ENCODE measurements at regions not wholly inside any gene's neighbourhood (a gene's known extent, or its start where the extent isn't known, plus 50 kb on each side); places are given as distances from the start of the nearest gene placed in this dataset.
"Not testable (repeated sequence)": the region's sequence is repeated elsewhere in the genome, so short reads cannot be mapped to it uniquely, and the experiment has no call there.

DNA sequence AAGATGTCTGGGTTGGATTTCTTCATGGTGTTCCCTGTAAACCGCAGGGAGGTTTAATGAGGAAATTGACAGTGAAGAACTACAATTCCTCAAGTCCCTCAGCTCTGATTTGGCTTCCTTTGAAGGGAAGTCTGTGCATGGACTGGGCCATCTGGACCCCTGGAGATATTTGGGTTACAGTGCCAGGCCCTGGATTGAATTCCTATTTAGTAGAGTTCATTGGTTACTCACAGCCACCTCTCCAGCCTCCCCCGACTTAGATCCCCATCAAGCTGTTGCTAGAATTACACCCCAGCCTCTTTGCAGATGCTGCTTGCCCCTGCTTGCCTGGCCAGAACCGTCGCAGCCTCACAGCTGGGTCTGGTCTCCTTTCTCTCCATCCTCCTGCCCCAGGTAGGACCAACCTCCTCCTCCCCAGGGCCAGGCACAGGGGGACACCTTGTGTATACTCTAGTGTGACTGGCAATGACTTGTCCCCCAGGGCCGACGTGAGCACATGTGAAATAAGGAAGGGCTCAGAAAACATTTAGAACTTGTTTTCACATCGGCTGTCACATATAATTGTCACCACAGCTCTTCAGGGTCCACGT lies 93.2 kb upstream of the LRPAP1 start:
- H3K9me3 ChIP-seq; in situ Hi-C loops (cut with MboI; ENCODE audit: low sequenced_read_pairs in 4 of 4); DNase-seq; H3K27ac ChIP-seq; H3K4me3 ChIP-seq; H3K4me1 ChIP-seq; intact Hi-C loops (cut with DNase I; ENCODE audit: low total_unique reads); ATAC-seq; H3K36me3 ChIP-seq: not testable (repeated sequence)
- peaks cover 8 to 11% (median 9%) of the 10 kb centered on the region in 3 donors for H3K27me3 ChIP-seq

DNA sequence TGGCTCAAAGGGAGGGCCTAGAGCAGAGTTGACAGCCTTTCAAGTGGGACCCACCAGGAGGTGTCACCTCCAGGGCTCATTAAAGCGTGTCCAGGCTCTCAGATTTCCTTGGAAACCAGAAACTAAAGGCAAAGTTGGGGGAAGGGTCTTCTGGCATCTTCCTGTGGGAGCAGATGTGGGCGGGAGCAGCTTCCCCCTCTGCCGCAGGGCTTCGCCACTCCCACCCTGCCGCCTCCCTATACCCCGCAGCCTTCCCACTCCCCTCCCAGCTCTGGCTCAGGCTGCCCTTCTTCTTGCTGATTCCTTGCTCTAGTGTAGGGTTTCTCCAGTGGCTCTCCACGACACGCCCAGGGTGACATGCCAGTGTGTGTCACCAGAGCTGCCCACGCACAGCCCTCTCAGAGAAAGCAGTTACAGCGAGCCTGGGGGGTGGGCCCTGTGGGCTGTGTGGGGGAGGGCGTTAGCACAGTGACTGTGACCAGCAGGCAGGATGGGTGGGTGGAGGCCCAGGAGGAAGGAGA lies 91.6 kb upstream of the LRPAP1 start:
- H3K27me3 ChIP-seq, result peaks cover 8 to 11% (median 9%) of the 10 kb centered on the region in 3 donors
- ATAC-seq; H3K27ac ChIP-seq; H3K4me1 ChIP-seq; H3K36me3 ChIP-seq; H3K9me3 ChIP-seq; H3K4me3 ChIP-seq; DNase-seq; in situ Hi-C loops (cut with MboI; ENCODE audit: low sequenced_read_pairs in 4 of 4); intact Hi-C loops (cut with DNase I; ENCODE audit: low total_unique reads): not testable (repeated sequence)

DNA sequence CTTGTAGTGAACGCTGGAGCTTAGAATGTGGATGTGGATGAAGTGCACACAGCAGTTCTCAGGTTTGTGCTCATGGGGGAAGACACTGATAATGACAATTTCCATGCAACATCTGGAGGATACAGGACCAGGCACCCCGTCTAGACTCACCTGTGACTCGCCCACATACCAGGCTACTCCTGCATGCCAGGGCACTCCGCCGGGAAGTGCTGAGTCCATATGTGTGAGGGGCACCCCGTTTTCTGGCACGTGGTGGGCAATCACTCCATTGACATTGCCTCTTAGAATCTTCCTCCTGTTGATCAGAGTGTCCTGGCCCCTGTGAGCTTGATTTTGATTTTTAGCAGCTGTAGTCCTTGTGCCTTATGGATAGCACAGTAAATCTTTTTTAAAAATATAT lies 90.9 kb upstream of the LRPAP1 start:
- intact Hi-C loops (cut with DNase I; ENCODE audit: low total_unique reads), result no loop called here
- no peaks in the 10 kb centered on the region for H3K36me3 ChIP-seq
- TF ChIP-seq, protein P1, sequence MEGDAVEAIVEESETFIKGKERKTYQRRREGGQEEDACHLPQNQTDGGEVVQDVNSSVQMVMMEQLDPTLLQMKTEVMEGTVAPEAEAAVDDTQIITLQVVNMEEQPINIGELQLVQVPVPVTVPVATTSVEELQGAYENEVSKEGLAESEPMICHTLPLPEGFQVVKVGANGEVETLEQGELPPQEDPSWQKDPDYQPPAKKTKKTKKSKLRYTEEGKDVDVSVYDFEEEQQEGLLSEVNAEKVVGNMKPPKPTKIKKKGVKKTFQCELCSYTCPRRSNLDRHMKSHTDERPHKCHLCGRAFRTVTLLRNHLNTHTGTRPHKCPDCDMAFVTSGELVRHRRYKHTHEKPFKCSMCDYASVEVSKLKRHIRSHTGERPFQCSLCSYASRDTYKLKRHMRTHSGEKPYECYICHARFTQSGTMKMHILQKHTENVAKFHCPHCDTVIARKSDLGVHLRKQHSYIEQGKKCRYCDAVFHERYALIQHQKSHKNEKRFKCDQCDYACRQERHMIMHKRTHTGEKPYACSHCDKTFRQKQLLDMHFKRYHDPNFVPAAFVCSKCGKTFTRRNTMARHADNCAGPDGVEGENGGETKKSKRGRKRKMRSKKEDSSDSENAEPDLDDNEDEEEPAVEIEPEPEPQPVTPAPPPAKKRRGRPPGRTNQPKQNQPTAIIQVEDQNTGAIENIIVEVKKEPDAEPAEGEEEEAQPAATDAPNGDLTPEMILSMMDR (IDR thresholded peaks at IDR 0.05 in 4 of 5, conservative IDR thresholded peaks at IDR 0.05 in 1 of 5), result no peak
- no peak for TF ChIP-seq POLR2A (IDR thresholded peaks at IDR 0.05)
- ATAC-seq (no peak), DNase-seq (no peak)
- H3K9me3 ChIP-seq, result no peaks in the 10 kb centered on the region
- H3K27ac ChIP-seq, result no peak overlapping the region
- peaks cover 9 to 15% (median 12%) of the 10 kb centered on the region in 3 donors for H3K27me3 ChIP-seq
- in situ Hi-C loops (cut with MboI; ENCODE audit: low sequenced_read_pairs in 4 of 4), result no loop called here
- H3K4me3 ChIP-seq, result no peak overlapping the region
- no peaks in the 10 kb centered on the region for H3K4me1 ChIP-seq

DNA sequence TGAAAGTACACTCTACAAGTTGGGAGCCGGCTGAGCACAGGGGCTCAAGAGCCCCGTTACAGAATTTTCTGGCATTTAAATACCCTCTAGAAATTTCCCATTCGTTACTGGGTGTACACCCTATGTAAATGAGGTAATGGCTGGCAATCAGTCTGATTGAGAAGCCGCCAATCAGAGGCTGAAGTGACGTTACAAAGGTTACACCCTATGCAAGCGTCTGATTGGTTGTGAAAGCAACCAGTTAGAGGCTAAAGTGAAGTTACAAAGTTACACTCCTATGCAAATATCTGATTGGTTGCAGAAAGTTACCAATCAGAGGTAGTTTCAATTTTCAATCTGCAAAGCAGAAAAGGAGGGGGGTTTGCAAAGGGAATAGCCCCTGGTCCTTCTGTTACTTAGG lies 88.1 kb upstream of the LRPAP1 start:
- peaks cover 9 to 12% (median 12%) of the 10 kb centered on the region in 3 donors for H3K27me3 ChIP-seq
- H3K4me3 ChIP-seq; intact Hi-C loops (cut with DNase I; ENCODE audit: low total_unique reads); H3K9me3 ChIP-seq; in situ Hi-C loops (cut with MboI; ENCODE audit: low sequenced_read_pairs in 4 of 4); H3K36me3 ChIP-seq; DNase-seq; H3K4me1 ChIP-seq; ATAC-seq; H3K27ac ChIP-seq: not testable (repeated sequence)

DNA sequence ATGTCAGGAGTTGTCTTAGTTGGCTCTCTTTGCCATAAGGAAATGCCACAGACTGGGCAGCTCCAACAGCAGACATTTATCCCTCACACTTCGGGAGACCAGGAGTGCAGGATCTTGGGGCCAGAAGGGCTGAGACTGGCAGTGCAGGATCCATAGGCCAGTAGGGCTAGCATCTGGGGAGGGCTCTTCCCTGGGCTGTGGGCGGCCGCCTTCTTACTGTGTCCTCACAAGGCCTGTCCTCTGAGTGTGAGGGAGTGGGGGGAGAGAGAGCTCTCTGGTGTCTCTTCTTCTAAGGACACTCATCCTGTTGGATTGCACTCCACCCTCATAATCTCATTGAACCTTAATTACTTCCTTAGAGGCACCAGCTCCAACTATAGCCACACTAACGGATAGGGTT lies 87.5 kb upstream of the LRPAP1 start:
- in situ Hi-C loops (cut with MboI; ENCODE audit: low sequenced_read_pairs in 4 of 4); intact Hi-C loops (cut with DNase I; ENCODE audit: low total_unique reads); ATAC-seq; DNase-seq; H3K36me3 ChIP-seq; H3K27ac ChIP-seq; H3K9me3 ChIP-seq; H3K4me1 ChIP-seq; H3K4me3 ChIP-seq: not testable (repeated sequence)
- H3K27me3 ChIP-seq, result peaks cover 9 to 12% (median 11%) of the 10 kb centered on the region in 3 donors

DNA sequence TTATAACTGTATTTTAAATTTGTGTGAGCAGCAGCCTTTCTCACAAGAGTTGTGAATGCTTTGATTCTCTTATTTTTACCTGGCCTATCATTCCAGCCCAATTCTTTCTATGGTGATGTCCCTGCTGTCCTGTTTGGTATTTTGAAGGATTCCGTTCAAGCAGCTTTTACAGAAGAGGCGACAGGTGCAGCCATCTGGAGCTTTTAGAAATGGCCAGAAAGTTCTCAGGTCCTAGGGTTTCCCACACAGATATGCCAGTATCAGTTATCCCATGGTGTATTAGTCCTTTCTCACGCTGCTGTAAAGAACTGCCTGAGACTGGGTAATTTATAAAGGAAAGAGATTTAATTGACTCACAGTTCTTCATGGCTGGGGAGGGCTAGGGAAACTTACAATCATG lies 86.1 kb upstream of the LRPAP1 start:
- H3K36me3 ChIP-seq; intact Hi-C loops (cut with DNase I; ENCODE audit: low total_unique reads); H3K4me1 ChIP-seq; H3K27ac ChIP-seq; DNase-seq; ATAC-seq; H3K4me3 ChIP-seq; H3K9me3 ChIP-seq; in situ Hi-C loops (cut with MboI; ENCODE audit: low sequenced_read_pairs in 4 of 4): not testable (repeated sequence)
- H3K27me3 ChIP-seq, result peaks cover under 1 to 12% (median 4%) of the 10 kb centered on the region in 3 donors

DNA sequence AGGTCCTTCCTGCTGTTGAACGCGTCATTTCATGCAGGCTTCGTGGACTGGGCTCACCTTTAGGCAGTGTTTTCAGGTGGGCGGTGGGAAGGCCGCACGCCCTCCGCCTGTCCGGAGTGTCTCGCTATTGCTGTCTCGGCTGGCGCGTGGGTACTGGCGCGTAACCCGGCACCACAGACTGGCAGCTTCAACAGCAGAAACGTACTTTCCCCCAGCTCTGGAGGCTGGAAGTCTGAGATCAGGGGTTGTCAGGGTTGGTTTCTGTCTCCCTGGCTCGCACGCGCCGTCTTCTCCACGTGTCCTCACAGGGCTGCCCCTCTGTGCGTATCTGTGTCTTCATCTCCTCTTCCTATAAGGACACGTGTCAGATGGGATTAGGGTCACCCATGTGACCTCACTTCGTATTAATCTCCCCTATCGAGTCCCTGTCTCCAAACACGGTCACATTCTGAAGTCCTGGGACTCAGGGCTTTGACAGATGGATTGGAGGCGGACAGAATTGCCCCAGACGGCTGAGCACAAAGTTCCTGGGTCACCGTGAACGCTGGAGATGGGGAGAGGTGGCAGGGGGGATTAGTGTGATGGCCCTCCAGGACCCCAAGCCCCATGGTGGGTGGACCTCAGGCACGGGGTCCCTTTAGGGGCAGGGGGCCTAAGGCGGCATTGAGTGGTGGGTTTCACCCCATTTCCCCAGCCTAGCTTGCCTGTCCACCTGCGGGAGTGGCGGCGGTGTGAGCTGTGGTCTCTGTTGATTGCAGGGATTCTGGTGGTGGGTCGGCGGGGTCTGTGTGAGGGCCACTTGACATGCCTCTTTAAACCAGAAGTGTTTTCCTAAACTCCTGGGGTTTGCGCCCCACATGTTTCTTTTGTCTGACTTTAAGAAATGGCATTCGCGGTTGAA lies 83.4 kb upstream of the LRPAP1 start:
- in situ Hi-C loops (cut with MboI; ENCODE audit: low sequenced_read_pairs in 4 of 4) (no loop called here), intact Hi-C loops (cut with DNase I; ENCODE audit: low total_unique reads) (no loop called here)
- TF ChIP-seq POLR2A (IDR thresholded peaks at IDR 0.05), result no peak
- TF ChIP-seq, protein P1 (IDR thresholded peaks at IDR 0.05 in 4 of 5, conservative IDR thresholded peaks at IDR 0.05 in 1 of 5), result no peak
- Histone ChIP-seq H3K9me3 (no peaks in the 10 kb centered on the region), H3K27ac (no peak overlapping the region), H3K4me3 (no peak overlapping the region), H3K4me1 (no peaks in the 10 kb centered on the region), H3K36me3 (no peaks in the 10 kb centered on the region), H3K27me3 (peaks cover 4 to 6% (median 4%) of the 10 kb centered on the region in 3 donors)
- no peak for DNase-seq
- ATAC-seq, result no peak

Data from gastrocnemius medialis (tissue), 4 donors.